GM23338 (cell line): ENCODE measurements at regions not wholly inside any gene's neighbourhood (a gene's known extent, or its start where the extent isn't known, plus 50 kb on each side); places are given as distances from the start of the nearest gene placed in this dataset.

ENCODE experiments used
- ATAC-seq: fragments of 200-7000 bp; cut with Tn5 transposase; 3 replicates; pipeline ENCODE4 v1.9.1; 2020
- DNase-seq: peaks from one replicate; pipeline ENCODE4 v3.0.0-alpha.2; 2015; ENCODE audit warnings: low spot score
- H2AFZ ChIP-seq: fragments of 200-600 bp; sonication (generic); 2 replicates; pipeline ENCODE4 v1.8.0; 2016; ENCODE audit warnings: antibody characterized with exemption, mild to moderate bottlenecking, moderate library complexity
- H3F3A ChIP-seq: fragments of 200-600 bp; sonication (generic); replicated peaks from 2 replicates; pipeline ENCODE4 v1.8.0; 2017; ENCODE audit warnings: antibody characterized with exemption, mixed run types, low read depth
- H3K27ac ChIP-seq: fragments of 200-600 bp; sonication (generic); 2 replicates; pipeline ENCODE4 v1.6.1; 2016; ENCODE audit warnings: low read depth
- H3K27me3 ChIP-seq: fragments of 200-600 bp; sonication (generic); 2 replicates; pipeline ENCODE4 v1.8.0; 2016; ENCODE audit warnings: mild to moderate bottlenecking, mixed run types, moderate library complexity; ENCODE audit not compliant: insufficient read depth
- H3K36me3 ChIP-seq: fragments of 200-600 bp; sonication (generic); 2 replicates; pipeline ENCODE4 v1.8.0; 2016; ENCODE audit warnings: mild to moderate bottlenecking; ENCODE audit not compliant: insufficient read depth
- H3K4me1 ChIP-seq: fragments of 200-600 bp; sonication (generic); 2 replicates; pipeline ENCODE4 v1.8.0; 2016; ENCODE audit warnings: mild to moderate bottlenecking, moderate library complexity; ENCODE audit not compliant: insufficient read depth
- H3K4me2 ChIP-seq: fragments of 200-600 bp; sonication (generic); 2 replicates; pipeline ENCODE4 v1.7.1; 2017; ENCODE audit warnings: mixed run types
- H3K4me3 ChIP-seq: fragments of 200-600 bp; sonication (generic); 2 replicates; pipeline ENCODE4 v1.6.1; 2016; ENCODE audit warnings: mixed run types
- H3K79me2 ChIP-seq: fragments of 200-600 bp; sonication (generic); replicated peaks from 2 replicates; pipeline ENCODE4 v1.8.0; 2017; ENCODE audit warnings: mild to moderate bottlenecking; ENCODE audit not compliant: insufficient read depth
- H3K9me2 ChIP-seq: fragments of 200-600 bp; sonication (generic); 2 replicates; pipeline ENCODE4 v1.8.0; 2017; ENCODE audit not compliant: insufficient read depth
- H4K20me1 ChIP-seq: fragments of 200-600 bp; sonication (generic); replicated peaks from 2 replicates; pipeline ENCODE4 v1.8.0; 2017; ENCODE audit warnings: mild to moderate bottlenecking; ENCODE audit not compliant: insufficient read depth
- H3K27ac Mint-ChIP-seq: 2 replicates; pipeline ENCODE4 v1.8.0; 2020; ENCODE audit warnings: inconsistent platforms, mild to moderate bottlenecking, moderate library complexity, mixed read lengths
- H3K27me3 Mint-ChIP-seq: 3 replicates; pipeline ENCODE4 v1.8.0; 2022; ENCODE audit warnings: low read depth, mild to moderate bottlenecking, moderate library complexity, mixed read lengths, inconsistent platforms; ENCODE audit not compliant: insufficient read depth, poor library complexity
- H3K36me3 Mint-ChIP-seq: 3 replicates; pipeline ENCODE4 v1.8.0; 2021; ENCODE audit warnings: low read depth, mild to moderate bottlenecking, inconsistent platforms, moderate library complexity, mixed read lengths
- H3K4me1 Mint-ChIP-seq: 3 replicates; pipeline ENCODE4 v1.8.0; 2020; ENCODE audit warnings: mild to moderate bottlenecking, inconsistent platforms, mixed read lengths
- H3K4me3 Mint-ChIP-seq: 3 replicates; pipeline ENCODE4 v1.8.0; 2021; ENCODE audit warnings: moderate library complexity, mild to moderate bottlenecking, inconsistent platforms, mixed read lengths
- H3K9me3 Mint-ChIP-seq: 3 replicates; pipeline ENCODE4 v1.8.0; 2020; ENCODE audit warnings: moderate library complexity, mild to moderate bottlenecking, inconsistent platforms, mixed read lengths
- CREB1 ChIP-seq: fragments of 250-450 bp; sonication (Bioruptor Pico); IDR thresholded peaks from 2 replicates; pipeline ENCODE4 v1.5.0; 2020; ENCODE audit warnings: low read depth, mild to moderate bottlenecking, moderate library complexity
- ETS1 ChIP-seq: IDR thresholded peaks from 2 replicates; pipeline ENCODE4 v1.6.1; 2016; ENCODE audit warnings: antibody characterized with exemption
- JUNB ChIP-seq: IDR thresholded peaks from one replicate; pipeline ENCODE4 v1.6.1; 2016; ENCODE audit warnings: antibody characterized with exemption; ENCODE audit not compliant: unreplicated experiment
- NANOG ChIP-seq: IDR thresholded peaks from 2 replicates; pipeline ENCODE4 v1.6.1; 2016; ENCODE audit warnings: antibody characterized with exemption, borderline replicate concordance
- POLR2AphosphoS5 ChIP-seq: IDR thresholded peaks from 2 replicates; pipeline ENCODE4 v1.6.1; 2016; ENCODE audit warnings: antibody characterized with exemption, low read depth
- ZNF114 ChIP-seq: fragments of 250-450 bp; sonication (Bioruptor Pico); IDR thresholded peaks from 2 replicates; pipeline ENCODE4 v1.5.0; 2020; ENCODE audit warnings: mild to moderate bottlenecking, moderate library complexity
- ZNF331 ChIP-seq: fragments of 250-450 bp; sonication (Bioruptor Pico); IDR thresholded peaks from 2 replicates; pipeline ENCODE4 v1.5.0; 2020; ENCODE audit warnings: low read depth, mild to moderate bottlenecking, moderate library complexity

GRCh38 chr2:46837112-46837454, 78.5 kb downstream of the MCFD2 start:
- no peak overlapping the region for H2AFZ ChIP-seq
- H3K9me3 Mint-ChIP-seq = no peaks in the 10 kb centered on the region
- H3K4me3 ChIP-seq = no peak overlapping the region
- H3F3A ChIP-seq = no peaks in the 10 kb centered on the region
- H3K9me2 ChIP-seq = no peaks in the 10 kb centered on the region
- no peaks in the 10 kb centered on the region for H3K4me1 Mint-ChIP-seq
- H3K27me3 ChIP-seq = no peaks in the 10 kb centered on the region
- no peaks in the 10 kb centered on the region for H3K79me2 ChIP-seq
- no peak overlapping the region for H3K4me3 Mint-ChIP-seq
- DNase-seq (no peak), ATAC-seq (no peak)
- no peaks in the 10 kb centered on the region for H4K20me1 ChIP-seq
- H3K27ac ChIP-seq = no peak overlapping the region
- H3K36me3 Mint-ChIP-seq = no peaks in the 10 kb centered on the region
- H3K4me2 ChIP-seq = no peak overlapping the region
- TF ChIP-seq CREB1 (CRISPR knock-in tag) (no peak), NANOG (no peak), ETS1 (no peak)
- H3K36me3 ChIP-seq = no peaks in the 10 kb centered on the region
- H3K27me3 Mint-ChIP-seq = peaks cover 5% of the 10 kb centered on the region
- H3K27ac Mint-ChIP-seq = no peak overlapping the region
- H3K4me1 ChIP-seq = no peaks in the 10 kb centered on the region

- no peaks in the 10 kb centered on the region for H3K9me3 Mint-ChIP-seq
- H3K27me3 Mint-ChIP-seq = peaks cover 5% of the 10 kb centered on the region
- DNase-seq = no peak
Observed at GRCh38 chr2:46836295-46837111, 79.1 kb downstream of the MCFD2 start.

GRCh38 chr2:46835520-46835919, 80.1 kb downstream of the MCFD2 start:
- DNase-seq = no peak
- TF ChIP-seq ZNF331 = no peak
- TF ChIP-seq JUNB = no peak
- TF ChIP-seq ZNF114 = no peak
- no peak for TF ChIP-seq CREB1 (CRISPR knock-in tag)
- no peak for TF ChIP-seq POLR2AphosphoS5
- no peaks in the 10 kb centered on the region for H3K79me2 ChIP-seq
- H3K27me3 ChIP-seq = no peaks in the 10 kb centered on the region
- Mint-ChIP-seq H3K27me3 (peaks cover 5% of the 10 kb centered on the region), H3K9me3 (no peaks in the 10 kb centered on the region), H3K4me1 (no peaks in the 10 kb centered on the region), H3K4me3 (no peak overlapping the region), H3K36me3 (no peaks in the 10 kb centered on the region), H3K27ac (no peak overlapping the region)
- no peaks in the 10 kb centered on the region for H3K9me2 ChIP-seq
- no peak overlapping the region for H3K27ac ChIP-seq
- H3K36me3 ChIP-seq = no peaks in the 10 kb centered on the region
- no peak overlapping the region for H3K4me2 ChIP-seq
- no peak overlapping the region for H3K4me3 ChIP-seq
- H4K20me1 ChIP-seq = no peaks in the 10 kb centered on the region
- no peaks in the 10 kb centered on the region for H3K4me1 ChIP-seq
- ATAC-seq = no peak
- H3F3A ChIP-seq = no peaks in the 10 kb centered on the region
- no peak overlapping the region for H2AFZ ChIP-seq

More at GRCh38 chr2:46836295-46837111, 79.1 kb downstream of the MCFD2 start:
- no peaks in the 10 kb centered on the region for H3K79me2 ChIP-seq
- no peak overlapping the region for H2AFZ ChIP-seq
- no peak for TF ChIP-seq ZNF114
- H3K4me1 Mint-ChIP-seq = no peaks in the 10 kb centered on the region
- no peak overlapping the region for H3K4me3 Mint-ChIP-seq
- H4K20me1 ChIP-seq = no peaks in the 10 kb centered on the region
- no peaks in the 10 kb centered on the region for H3K36me3 Mint-ChIP-seq
- H3K27me3 ChIP-seq = no peaks in the 10 kb centered on the region
- H3K9me2 ChIP-seq = no peaks in the 10 kb centered on the region
- H3K27ac Mint-ChIP-seq = no peak overlapping the region
- H3K4me3 ChIP-seq = no peak overlapping the region
- no peaks in the 10 kb centered on the region for H3F3A ChIP-seq
- H3K27ac ChIP-seq = no peak overlapping the region
- H3K4me2 ChIP-seq = no peak overlapping the region
- ATAC-seq = no peak
- no peaks in the 10 kb centered on the region for H3K36me3 ChIP-seq
- H3K4me1 ChIP-seq = no peaks in the 10 kb centered on the region
